ENCODE measurements at regions not wholly inside any gene's neighbourhood (a gene's known extent, or its start where the extent isn't known, plus 50 kb on each side); places are given as distances from the start of the nearest gene placed in this dataset.

DNA sequence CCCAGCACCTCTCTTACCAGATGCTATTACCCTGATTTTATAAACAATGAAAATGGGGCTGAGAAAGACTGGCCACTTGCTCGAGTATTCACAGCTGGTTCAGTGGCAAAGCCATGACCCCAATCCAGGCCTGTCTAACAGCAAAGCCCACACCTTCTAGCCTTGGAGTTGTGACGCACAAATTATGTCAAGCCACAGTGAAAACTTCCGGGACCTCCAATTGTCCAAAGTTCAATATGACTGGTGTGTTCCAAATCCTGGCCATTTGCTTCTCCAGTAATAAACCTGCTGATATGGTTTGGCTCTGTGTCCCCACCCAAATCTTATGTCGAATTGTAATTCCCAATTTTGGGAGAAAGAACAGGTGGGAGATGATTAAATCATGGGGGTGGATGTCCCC, 64.7 kb upstream of the RIOK3 start:
- TF ChIP-seq EZH2 (IDR thresholded peaks at IDR 0.05; ENCODE audit: insufficient read depth, poor library complexity, severe bottlenecking) (no peak), EZH2phosphoT487 (IDR thresholded peaks at IDR 0.05; ENCODE audit: insufficient read depth, low read depth) (no peak)
